ENCODE measurements at regions not wholly inside any gene's neighbourhood (a gene's known extent, or its start where the extent isn't known, plus 50 kb on each side); places are given as distances from the start of the nearest gene placed in this dataset.

DNA sequence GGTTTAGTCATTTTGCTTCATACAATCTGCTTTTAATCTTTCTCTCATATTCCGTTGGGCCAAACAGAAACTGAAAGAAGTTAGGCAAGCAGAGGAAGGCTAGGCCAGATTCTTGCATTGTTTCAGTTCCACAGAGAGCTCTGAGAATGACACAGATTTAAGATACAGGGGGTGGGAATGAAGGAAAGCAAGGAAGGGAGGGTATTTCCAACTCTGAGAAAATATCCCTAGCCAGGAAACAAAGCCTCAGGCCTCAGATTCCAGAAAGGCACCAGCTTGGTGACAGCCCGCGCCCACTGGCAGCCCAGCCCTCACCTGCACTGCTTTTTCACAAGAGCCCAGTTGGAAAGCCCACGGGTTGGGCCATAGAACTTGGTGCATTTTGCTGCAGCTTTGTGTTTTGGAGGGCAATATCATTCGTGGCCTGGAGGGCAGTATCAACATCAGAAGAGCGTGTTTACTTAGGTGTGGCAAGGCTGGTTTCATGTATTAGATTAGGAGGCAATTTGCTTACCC lies 63.5 kb downstream of the ENC1 start:
- no peak for DNase-seq

DNA sequence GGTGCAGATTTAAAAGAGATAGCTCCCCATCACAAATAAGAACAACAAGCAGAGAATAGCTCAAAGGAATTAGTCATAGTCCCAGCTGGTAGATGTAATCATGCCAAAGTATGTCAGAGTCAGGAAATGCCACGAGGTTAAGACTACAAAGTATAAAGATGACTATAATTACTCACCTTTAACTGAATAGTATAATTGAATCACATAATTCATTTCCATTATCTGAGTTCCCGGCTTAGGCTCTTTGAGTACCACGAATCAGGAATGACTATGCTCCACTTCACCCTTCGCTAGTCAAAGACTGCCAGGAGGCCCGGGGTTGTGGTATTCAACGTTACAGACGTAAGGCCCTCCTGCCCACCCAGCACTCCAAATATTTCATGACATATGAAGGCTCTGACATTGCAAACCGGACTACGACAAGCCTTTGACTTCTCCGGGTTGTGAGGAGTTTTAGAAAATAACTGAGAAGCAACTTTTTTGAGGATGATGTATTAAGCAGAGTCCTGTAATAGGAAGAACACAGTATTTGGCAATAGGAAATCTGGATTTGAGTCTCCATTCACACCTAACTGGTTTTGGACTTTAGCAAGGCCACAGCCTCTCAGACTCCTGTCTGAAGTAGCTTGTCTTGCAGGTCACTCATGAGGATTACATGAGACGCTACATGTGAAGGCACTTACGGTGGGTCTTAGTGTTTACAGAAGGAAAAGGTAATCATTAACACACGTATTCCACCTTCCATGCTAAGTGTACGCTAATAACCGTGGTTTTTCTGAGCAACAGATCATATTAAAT lies 64.6 kb downstream of the ENC1 start:
- no peak for DNase-seq

DNA sequence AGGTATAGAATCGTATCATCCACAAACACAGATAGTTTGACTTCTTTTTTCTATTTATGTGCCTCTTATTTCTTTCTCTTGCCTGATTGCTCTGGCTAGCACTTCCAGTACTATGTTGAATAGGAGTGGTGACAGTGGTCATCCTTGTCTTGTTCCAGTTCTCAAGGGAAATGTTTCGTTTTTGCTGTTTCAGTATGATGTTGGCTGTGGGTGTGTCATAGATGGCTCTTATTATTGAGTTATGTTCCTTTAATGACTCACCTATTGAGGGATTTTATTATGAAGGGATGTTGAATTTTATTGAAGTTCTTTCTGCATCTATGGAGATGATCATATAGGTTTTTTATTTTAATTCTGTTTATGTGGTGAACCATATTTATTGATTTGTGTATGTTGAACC lies 70.3 kb downstream of the ENC1 start:
- DNase-seq, result no peak

DNA sequence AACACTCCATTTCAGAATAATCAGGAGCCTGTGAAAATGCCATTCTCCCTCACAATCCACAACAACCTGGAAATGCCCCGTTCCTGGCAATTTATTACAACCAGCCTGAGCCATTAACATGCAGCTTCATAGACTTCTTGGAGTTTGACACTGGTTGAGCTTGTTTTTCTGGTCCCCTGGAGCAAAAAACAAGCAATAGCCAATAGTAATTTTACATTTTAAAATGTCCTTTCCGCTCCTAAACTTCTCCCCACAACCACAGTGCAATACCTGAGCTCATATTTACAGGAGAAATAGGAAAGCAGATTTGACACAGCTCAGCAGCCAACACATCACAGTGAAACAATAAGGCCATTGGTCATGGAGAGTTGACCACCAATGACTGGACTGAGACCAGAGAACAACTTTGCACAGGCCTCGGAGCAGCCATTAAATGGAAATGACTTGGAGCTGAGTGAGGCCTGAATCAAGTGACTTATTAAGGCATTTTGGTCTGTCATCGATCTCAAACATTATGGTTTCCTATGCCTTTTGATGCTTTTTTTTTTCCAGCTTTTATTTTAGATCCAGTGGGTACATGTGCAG lies 73.0 kb downstream of the ENC1 start:
- DNase-seq, result no peak

DNA sequence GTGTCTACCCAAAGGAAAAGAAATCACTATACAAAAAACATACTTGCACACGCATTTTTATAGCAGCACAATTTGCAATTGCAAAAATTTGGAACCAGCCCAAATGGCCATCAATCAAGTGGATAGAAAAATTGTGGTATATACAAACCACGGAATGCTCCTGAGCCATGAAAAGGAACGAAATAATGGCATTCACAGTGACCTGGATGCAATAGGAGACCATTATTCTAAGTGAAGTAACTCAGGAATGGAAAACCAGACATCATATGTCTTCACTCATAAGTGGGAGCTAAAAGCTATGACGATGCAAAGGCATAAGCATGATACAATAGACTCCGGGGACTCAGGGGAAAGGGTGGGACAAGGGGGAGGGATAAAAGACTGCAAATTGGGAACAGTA lies 78.4 kb downstream of the ENC1 start:
- no peak for DNase-seq

DNA sequence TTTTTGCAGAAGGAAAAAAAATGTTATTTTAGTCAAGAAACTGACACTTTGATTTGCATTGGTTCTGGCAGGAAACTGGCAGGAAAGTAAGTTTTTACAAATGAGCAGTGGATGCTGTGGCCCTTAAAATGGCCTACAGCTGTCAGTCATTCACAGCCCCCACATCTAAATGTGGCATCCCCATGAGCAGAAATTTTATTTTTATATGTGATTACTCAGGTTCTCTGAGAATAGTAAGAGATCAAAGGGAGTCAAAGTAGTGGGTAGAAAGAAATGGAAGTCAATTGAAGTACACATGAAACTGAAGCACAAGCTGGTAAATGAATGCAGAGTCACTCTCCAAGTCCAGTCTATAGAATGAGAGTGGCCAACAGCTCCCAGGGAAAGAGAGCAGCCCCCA lies 80.3 kb downstream of the ENC1 start:
- DNase-seq, result no peak

DNA sequence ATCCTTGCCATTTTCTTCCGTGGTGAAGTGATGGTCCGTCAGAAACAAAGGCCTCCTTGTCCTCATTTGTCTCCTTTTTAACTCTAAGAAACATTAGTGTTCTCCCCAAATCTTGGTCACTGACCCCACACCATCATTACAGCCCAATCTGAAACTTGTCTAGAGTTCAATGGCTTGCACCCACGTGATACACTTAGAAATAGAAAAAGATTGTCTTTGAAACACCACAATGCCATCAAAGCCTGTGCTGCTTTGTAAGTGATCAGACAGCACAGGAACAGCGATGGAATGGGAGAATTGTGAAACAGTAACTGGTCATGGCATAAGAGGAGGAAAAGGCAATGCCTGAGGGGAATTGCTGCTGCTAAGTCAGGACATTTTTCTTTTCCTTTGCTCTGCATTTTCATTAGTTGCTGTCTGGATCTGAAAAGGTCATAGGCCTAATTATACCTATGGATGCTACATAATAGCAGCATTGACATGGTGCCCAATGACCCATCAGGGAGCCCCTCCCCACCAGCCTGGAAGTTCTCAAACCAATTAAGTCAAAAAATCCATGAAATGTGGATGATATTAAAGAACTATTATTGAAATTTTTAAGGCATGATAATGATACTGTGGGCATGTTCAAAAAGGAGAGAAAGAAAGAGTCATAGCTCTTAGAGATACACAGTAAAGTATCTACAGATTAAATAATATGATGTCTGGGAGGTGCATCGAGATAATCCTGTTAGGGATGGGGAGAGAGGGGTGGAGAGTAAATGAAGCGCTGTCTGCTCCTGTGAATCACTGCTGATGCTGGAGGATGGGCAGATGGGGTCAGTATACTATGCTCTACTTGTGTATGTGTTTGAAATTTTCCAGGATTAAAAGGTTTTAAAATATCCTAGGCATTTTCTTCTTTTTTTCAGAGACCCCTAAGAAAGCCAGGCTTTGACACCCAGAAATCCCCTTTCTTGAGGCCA lies 83.6 kb downstream of the ENC1 start:
- no peak for DNase-seq

DNA sequence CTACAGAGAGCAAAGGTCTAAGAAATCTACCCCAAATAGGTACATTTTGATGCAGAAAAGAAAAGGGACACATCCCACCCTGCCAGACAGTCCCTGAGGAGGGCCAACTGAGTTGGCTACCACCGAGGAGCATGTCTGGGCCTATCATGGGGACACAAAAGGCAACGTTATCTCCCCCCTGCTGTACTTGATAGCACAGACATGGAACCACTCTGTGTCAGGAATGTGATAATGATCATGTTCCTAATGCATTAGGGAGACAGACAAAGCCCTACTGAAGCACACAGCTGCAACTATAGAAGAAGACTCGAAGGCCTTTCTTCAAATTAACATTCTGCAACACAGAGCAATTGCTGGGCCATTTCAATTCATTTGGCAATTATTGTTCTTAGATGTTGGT lies 84.5 kb downstream of the ENC1 start:
- no peak for DNase-seq

DNA sequence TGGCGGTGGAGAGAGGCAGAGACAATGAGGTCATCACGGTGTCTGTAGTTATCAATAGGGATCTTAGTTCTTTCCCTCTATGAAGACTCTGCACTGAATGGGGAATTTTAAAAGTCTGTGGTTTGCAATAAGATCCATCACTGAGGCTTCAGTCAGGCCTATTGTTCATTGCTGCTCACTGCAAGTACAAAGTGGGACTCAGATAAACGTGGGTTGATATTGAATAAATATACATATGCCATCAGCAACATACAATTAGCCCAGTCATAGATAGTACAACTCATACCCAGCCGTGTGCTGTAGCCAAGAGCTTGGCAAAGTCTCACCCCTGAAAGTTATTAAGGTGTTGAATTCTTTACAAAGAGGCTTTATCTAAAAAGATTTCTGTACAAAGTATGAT lies 88.4 kb downstream of the ENC1 start:
- no peak for DNase-seq

DNA sequence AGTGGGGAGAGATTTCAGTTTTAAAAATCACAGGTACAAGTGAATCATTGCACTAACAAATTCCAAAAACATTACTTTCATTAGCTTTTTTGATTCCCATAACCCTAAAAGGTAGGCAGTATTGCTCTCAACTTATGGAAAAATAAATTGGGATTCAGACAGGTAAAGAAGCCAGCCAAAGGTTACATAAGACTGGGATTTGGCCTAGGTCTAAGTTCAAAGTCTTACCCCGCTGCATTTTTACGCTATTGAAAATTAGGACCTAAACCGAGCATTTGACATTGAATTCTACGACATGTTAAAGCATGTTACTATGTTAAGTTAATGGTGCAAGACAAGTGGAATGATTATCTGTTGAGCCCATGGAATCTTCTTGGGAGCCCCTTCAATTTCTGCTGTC lies 89.6 kb downstream of the ENC1 start:
- DNase-seq, result no peak

DNA sequence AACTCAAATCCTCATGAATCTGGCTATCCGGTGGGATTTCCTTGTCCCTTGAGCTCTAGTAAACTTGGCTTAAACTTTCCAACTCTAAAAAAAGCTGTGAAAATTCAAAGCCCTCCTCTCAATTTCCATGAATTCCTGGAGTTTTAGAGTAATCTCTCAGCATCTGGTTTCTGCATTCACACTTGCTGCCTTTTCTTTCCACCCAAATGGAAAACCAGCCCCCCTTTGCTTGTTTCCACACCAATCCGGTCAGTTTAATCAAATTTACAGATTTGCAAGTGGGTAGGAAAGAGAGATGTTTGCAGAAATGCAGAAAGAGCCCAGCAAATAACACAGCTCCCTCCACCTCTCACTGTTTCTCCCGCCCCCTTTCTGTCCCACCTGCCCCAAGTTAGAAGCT lies 91.1 kb downstream of the ENC1 start:
- DNase-seq, result no peak

DNA sequence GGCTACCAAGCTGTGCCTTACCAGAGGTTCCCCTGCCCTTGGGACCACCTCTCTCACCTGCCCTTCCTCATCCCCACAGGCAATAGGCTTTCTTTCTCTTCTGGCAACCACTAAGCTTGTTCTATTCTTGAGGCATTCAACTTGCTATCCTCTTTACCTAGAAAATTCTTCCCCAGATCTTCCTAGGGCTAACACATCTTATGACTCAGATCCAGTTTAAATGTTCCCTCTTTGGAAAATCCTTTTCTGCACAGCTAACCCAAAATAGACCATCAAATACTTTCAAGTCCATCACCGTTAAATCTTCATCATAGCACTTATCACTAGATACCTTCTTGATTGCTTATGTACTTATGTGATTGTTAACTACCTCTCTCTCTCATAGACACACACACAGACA lies 93.7 kb downstream of the ENC1 start:
- no peak for DNase-seq

DNA sequence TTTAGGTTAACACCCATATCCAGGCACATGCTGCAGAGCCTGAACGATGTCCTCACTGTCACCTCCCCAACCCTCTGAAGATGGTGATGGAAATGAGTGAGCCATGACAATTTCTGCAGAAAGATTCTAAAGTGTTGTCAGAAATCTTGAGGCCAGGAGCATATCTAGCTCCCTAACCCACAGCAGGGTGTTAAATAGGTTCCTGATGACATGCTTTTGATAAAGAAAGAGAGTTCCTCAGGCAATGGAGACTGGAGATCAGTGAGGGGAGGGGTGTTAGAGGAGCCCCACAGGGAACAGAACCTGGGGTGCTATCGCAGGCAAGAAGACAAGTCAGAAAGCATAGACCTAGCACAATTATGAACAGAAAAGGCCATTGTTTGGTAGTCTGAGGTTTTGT lies 95.7 kb downstream of the ENC1 start:
- DNase-seq, result no peak

DNA sequence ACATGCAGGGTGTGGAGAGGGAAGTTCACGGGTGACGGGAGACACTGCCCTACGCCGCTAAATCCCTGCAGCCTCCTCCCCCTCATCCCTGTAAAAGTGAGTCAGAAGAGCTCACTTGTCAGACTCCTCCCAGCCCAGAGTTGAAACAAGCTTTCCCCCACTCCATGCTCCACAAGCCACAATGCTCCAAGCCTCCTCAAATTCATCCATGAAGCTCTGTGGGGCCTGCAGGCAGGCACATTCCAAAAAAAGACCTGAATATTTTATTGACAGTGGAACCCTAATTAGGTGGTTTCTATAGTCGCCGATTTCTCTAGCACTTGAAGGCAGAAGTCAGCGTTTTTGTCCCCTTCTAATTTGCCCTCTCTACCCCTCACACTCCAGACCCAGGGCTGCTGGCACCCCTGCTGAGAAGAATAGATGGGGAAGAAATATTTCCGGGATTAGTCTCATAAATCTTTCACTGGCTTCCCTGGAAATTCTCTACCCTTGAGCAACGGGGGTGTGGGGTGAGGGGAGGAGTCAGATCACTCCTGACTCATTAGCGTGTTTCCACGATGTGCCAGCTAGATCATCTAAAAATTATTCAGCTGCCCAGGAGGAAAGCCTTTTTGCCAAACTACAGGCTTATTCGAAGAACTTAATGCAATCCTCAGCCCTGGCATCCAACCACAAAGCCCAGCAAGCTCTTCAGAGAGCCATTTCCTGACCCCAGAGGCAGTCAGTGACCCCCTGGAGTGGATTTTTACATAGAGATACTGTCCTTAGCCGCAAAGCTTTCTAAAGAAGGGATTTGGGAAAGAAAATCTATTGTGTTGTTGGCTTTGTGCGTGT lies 97.1 kb downstream of the ENC1 start:
- DNase-seq, result no peak

DNA sequence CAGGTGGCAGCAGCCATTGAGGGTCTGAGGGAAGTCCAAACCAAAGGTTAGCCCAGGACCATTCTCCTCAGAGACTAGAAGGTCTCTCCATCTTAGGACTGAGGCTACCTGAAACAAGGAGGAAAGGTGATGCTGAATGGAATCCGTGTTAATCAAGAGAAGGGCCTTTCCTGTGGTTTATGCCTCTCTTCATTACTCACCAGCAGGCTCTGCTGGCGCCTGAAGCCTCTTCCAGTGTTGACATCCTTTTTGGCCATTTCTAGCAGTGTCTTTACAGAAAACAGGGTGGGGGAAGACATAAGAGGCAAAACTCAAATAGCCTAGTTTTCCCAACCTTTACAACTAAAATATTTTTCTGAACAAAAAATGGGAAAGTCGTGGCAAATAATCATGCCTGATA lies 98.0 kb downstream of the ENC1 start:
- DNase-seq, result no peak

DNA sequence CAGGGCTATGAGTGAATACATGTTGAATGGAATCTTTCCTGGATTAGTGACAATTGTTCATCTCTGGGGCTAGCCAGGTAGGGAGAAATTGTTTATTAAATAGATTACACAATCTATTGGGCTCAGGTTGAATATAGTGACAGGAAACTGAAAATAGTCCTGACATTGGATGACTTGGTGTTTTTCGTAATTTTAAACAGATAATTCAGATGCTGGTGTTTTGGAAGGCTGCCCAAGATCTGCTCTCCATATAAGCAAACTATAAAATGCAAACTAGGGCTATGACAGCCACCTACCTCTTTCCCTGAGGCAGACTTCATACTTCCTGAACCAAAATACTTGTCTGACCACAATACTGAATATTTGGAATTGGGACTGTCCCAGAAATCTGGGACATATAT lies 99.1 kb downstream of the ENC1 start:
- DNase-seq, result no peak

DNA sequence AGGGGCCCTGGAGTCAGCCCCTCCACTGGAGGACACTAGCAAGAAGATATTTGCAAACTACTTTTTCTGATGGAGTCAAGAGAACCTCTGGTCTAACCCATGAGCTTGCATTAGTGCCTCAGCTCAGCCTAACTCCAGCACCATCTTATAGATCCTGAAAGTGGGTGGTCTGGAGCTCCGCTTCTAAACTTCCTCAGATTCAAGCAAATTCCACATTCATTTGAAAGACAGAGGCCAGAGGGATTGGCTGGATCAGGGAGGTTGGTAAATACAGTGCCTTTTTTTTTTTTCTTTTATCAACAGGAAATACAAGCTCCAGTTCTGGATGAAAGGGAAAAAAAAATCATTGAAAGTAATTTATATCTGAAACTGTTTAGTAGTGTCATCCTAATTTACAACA lies 99.9 kb downstream of the ENC1 start:
- no peak for DNase-seq

DNA sequence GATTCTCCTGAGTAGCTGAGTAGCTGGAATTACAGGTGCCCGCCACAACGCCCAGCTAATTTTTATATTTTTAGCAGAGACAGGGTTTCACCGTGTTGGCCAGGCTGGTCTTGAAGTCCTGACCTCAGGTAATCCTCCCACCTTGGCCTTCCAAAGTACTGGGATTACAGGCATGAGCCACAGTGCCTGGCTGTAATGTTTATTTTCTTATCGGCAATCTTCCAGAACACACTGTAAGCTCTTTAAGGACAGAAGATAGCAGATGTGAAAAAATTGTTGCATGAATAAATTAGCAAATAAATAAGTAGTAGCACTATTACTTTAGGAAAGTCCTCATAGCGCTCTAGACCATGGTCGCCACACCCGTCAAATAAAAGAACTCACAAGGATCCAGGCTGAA lies 100.5 kb downstream of the ENC1 start:
- no peak for DNase-seq

DNA sequence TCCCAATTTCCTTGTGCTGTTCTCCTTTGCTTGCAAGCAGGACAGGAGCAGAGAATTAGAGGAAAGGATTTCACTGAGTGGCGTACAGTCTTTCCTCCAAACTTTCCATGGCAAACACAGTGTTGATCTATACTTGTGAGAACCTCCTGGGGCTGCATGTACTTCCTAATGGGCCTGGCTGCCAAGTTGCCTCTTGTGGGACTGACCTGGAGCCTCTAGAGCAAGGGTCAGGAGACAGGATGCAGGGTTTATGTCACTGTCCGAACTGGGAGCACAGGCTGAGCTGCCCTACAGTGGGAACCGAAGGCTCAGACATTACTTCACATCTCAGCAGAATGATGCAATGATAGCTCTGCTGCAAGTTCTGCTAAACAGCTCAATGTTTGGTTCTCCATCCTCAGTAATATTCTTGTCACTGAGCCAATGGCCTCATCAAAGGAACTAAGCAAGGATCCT lies 102.3 kb downstream of the ENC1 start:
- no peak for DNase-seq

DNA sequence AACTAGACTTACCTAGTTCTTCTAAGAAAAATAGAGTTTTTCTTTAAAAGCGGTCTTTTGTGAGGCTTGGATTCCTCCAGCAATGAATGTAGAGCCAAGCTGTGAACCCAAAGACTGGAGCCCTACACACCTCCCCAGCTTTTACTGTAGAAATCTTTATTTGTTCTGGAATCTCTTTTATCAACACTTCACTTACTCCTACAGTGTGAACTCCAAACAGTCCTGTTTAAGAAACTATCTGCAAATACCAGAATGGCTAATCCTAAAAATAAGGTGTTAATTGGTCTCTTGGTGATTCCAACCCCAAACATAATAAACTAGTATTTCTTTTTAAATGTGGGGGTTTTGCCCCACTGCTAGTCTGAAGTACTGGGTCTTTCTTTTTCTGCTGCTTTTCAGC lies 103.9 kb downstream of the ENC1 start:
- no peak for DNase-seq

DNA sequence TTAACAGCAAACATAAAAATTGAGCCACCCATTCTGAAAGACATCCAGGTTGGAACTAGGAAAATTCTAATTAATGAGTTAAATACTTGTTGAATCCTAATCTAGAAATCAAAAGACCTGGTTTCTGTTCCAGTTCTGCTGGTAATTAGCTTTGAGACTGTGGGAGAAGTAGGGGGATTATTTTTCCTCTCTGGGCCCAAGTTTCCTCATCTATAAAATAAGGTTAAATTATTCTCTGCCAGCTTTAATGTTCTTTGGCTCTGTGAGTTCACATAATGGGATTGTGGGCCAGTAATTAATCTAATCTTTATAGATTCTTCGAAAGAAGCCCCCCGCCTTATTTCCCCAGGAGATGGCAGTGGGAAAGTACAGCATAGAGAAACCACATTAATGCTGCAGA lies 104.6 kb downstream of the ENC1 start:
- DNase-seq, result no peak

DNA sequence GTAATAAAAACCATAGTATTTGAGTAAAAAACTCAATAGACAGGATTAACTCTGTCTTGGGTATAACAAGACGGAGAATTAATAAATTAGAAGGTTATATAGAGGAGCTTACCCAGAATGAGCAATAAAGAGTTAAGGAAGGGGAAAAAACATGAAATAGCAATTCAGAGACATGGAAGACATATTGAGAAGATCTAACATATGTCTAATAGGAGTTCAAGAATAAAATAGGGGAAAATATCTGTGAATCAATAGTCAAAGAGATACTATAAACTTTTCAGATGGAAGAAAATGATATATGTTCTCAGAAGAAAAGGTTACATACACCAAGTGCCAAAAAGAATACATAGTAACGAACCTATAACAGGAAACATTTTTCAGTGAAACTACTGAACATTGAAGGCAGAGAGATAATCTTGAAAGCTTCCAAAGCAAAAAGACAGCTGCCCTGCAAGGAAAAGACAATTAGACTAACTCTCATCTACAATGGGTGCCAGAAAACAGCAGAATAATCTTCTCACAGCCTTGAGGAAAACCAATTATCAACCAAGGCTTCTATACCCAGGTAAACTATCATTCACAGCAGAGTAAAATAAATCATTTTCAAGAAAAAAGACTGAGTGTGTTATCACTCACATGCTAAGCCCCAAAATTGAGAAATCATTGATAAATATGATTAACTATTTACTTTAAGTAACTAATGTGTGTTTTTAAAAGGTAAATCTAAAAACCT lies 106.0 kb downstream of the ENC1 start:
- no peak for DNase-seq
